ENCODE measurements at regions not wholly inside any gene's neighbourhood (a gene's known extent, or its start where the extent isn't known, plus 50 kb on each side); places are given as distances from the start of the nearest gene placed in this dataset.

- no peak for ATAC-seq
- TF ChIP-seq ZNF565 (CRISPR knock-in tag; conservative IDR thresholded peaks at IDR 0.05; ENCODE audit: low read depth) (no peak), ZNF70 (CRISPR knock-in tag; IDR thresholded peaks at IDR 0.05) (no peak), RARB (CRISPR knock-in tag; IDR thresholded peaks at IDR 0.05) (no peak), GLIS3 (CRISPR knock-in tag; IDR thresholded peaks at IDR 0.05) (no peak), PATZ1 (CRISPR knock-in tag; IDR thresholded peaks at IDR 0.05; ENCODE audit: borderline replicate concordance) (no peak), CSRNP3 (CRISPR knock-in tag; IDR thresholded peaks at IDR 0.05) (no peak), TCF4 (CRISPR knock-in tag; IDR thresholded peaks at IDR 0.05; ENCODE audit: borderline replicate concordance) (no peak), ARNTL (CRISPR knock-in tag; IDR thresholded peaks at IDR 0.05; ENCODE audit: borderline replicate concordance, low read depth) (no peak), TOX (CRISPR knock-in tag; IDR thresholded peaks at IDR 0.05; ENCODE audit: borderline replicate concordance) (no peak), ISL1 (CRISPR knock-in tag; IDR thresholded peaks at IDR 0.05) (no peak), POU6F1 (CRISPR knock-in tag; IDR thresholded peaks at IDR 0.05; ENCODE audit: borderline replicate concordance, low read depth) (no peak), TSHZ2 (CRISPR knock-in tag; IDR thresholded peaks at IDR 0.05) (no peak), OSR1 (CRISPR knock-in tag; IDR thresholded peaks at IDR 0.05) (no peak), SNAI2 (CRISPR knock-in tag; IDR thresholded peaks at IDR 0.05) (no peak)
Measured at GRCh38 chr2:234719116-234719716, 222.3 kb upstream of the ARL4C start.

GRCh38 chr2:234716271-234716670 lies 219.4 kb upstream of the ARL4C start:
- no peak for ATAC-seq
- TF ChIP-seq OSR1 (CRISPR knock-in tag; IDR thresholded peaks at IDR 0.05), result no peak
- TF ChIP-seq SNAI2 (CRISPR knock-in tag; IDR thresholded peaks at IDR 0.05), result no peak
- no peak for TF ChIP-seq TSHZ2 (CRISPR knock-in tag; IDR thresholded peaks at IDR 0.05)
- no peak for TF ChIP-seq ARNTL (CRISPR knock-in tag; IDR thresholded peaks at IDR 0.05; ENCODE audit: borderline replicate concordance, low read depth)
- TF ChIP-seq POU6F1 (CRISPR knock-in tag; IDR thresholded peaks at IDR 0.05; ENCODE audit: borderline replicate concordance, low read depth), result no peak
- no peak for TF ChIP-seq CSDC2 (CRISPR knock-in tag; IDR thresholded peaks at IDR 0.05)
- TF ChIP-seq CREB5 (CRISPR knock-in tag; IDR thresholded peaks at IDR 0.05; ENCODE audit: low read depth), result no peak
- no peak for TF ChIP-seq ZFP3 (CRISPR knock-in tag; IDR thresholded peaks at IDR 0.05)
- no peak for TF ChIP-seq ZFP30 (CRISPR knock-in tag; IDR thresholded peaks at IDR 0.05)
- TF ChIP-seq ZC3H10 (CRISPR knock-in tag; IDR thresholded peaks at IDR 0.05), result no peak
- TF ChIP-seq BACH2 (CRISPR knock-in tag; IDR thresholded peaks at IDR 0.05; ENCODE audit: borderline replicate concordance), result no peak

All from SK-N-SH treated with all-trans-retinoic acid at 6 μM for 48 hours (cell line).